Peyer's patch (tissue), 4 donors: ENCODE measurements at regions not wholly inside any gene's neighbourhood (a gene's known extent, or its start where the extent isn't known, plus 50 kb on each side); places are given as distances from the start of the nearest gene placed in this dataset.

Experiments used
- CTCF ChIP-seq, 6 experiments: fragments of 450-650 bp in 4 of 6; fragments of 200-600 bp in 2 of 6; sonication (generic) in 1 of 6; IDR thresholded peaks; one replicate each; pipeline ENCODE4 v1.5.1; 2017 to 2019; ENCODE audit warnings: antibody characterized with exemption in 6 of 6, mild to moderate bottlenecking in 3 of 6, moderate library complexity in 1 of 6
- POLR2A ChIP-seq, 2 donors: fragments of 450-650 bp; IDR thresholded peaks; one replicate each; pipeline ENCODE4 v1.5.1; 2017; ENCODE audit warnings: antibody characterized with exemption in 2 of 2, mild to moderate bottlenecking in 2 of 2, moderate library complexity in 2 of 2

- no peak for TF ChIP-seq POLR2A (IDR thresholded peaks at IDR 0.05)
- TF ChIP-seq CTCF (IDR thresholded peaks at IDR 0.05), result no peak
These were observed 188.1 kb upstream of the NSMCE3 start for GRCh38 chr15:29457729-29458128.
